HG03066 (cell line): ENCODE measurements at regions not wholly inside any gene's neighbourhood (a gene's known extent, or its start where the extent isn't known, plus 50 kb on each side); places are given as distances from the start of the nearest gene placed in this dataset.
"Not testable (repeated sequence)": the region's sequence is repeated elsewhere in the genome, so short reads cannot be mapped to it uniquely, and the experiment has no call there.

Experiments
- ATAC-seq: cut with Tn5 transposase; IDR thresholded peaks from one replicate; pipeline ENCODE4 v1.9.1; 2021; ENCODE audit warnings: low read depth; ENCODE audit not compliant: unreplicated experiment

- no peak for ATAC-seq
Observed at GRCh38 chr2:39875182-39875913, 96.3 kb upstream of the THUMPD2 start.

GRCh38 chr2:39874236-39874635, 95.2 kb upstream of the THUMPD2 start:
- ATAC-seq = no peak

- no peak for ATAC-seq
Observed at GRCh38 chr2:39873586-39873985, 94.5 kb upstream of the THUMPD2 start.

- ATAC-seq = no peak
Observed at GRCh38 chr2:39872748-39873147, 93.7 kb upstream of the THUMPD2 start.

- no peak for ATAC-seq
Observed at GRCh38 chr2:39871291-39871761, 92.3 kb upstream of the THUMPD2 start.

- no peak for ATAC-seq
Observed at GRCh38 chr2:39870871-39871270, 91.8 kb upstream of the THUMPD2 start.

GRCh38 chr2:39867268-39867667, 88.2 kb upstream of the THUMPD2 start:
- ATAC-seq = no peak

GRCh38 chr2:39865751-39866150, 86.7 kb upstream of the THUMPD2 start:
- ATAC-seq = no peak

GRCh38 chr2:39863672-39864071, 84.6 kb upstream of the THUMPD2 start:
- ATAC-seq = not testable (repeated sequence)

GRCh38 chr2:39860538-39860937, 81.5 kb upstream of the THUMPD2 start:
- ATAC-seq = no peak

- no peak for ATAC-seq
Observed at GRCh38 chr2:39858677-39859076, 79.6 kb upstream of the THUMPD2 start.

- no peak for ATAC-seq
Observed at GRCh38 chr2:39855856-39856255, 76.8 kb upstream of the THUMPD2 start.

GRCh38 chr2:39854771-39855170, 75.7 kb upstream of the THUMPD2 start:
- ATAC-seq = no peak

- ATAC-seq = no peak
Observed at GRCh38 chr2:39852831-39853230, 73.8 kb upstream of the THUMPD2 start.

- ATAC-seq = peak; percentile 95
Observed at GRCh38 chr2:39851651-39852110, 72.6 kb upstream of the THUMPD2 start.

- peak; percentile 10 for ATAC-seq
Observed at GRCh38 chr2:39851251-39851650, 72.2 kb upstream of the THUMPD2 start.

GRCh38 chr2:39849982-39850526, 71.0 kb upstream of the THUMPD2 start:
- ATAC-seq = no peak

- ATAC-seq = no peak
Observed at GRCh38 chr2:39849064-39849463, 70.0 kb upstream of the THUMPD2 start.

GRCh38 chr2:39845460-39846146, 66.5 kb upstream of the THUMPD2 start:
- no peak for ATAC-seq

- no peak for ATAC-seq
Observed at GRCh38 chr2:39839261-39839848, 60.3 kb upstream of the THUMPD2 start.

GRCh38 chr2:39838589-39838988, 59.5 kb upstream of the THUMPD2 start:
- no peak for ATAC-seq
